Prostate gland (tissue), 2 donors: ENCODE measurements at regions not wholly inside any gene's neighbourhood (a gene's known extent, or its start where the extent isn't known, plus 50 kb on each side); places are given as distances from the start of the nearest gene placed in this dataset.

ENCODE experiments used
- DNase-seq: peaks from one replicate; pipeline ENCODE4 v3.0.0-alpha.2; 2019; ENCODE audit warnings: low spot score
- H3K27ac ChIP-seq, 2 donors: fragments of 200-600 bp; sonication (generic); 2 replicates each; pipeline ENCODE4 v1.5.1; 2017 to 2019
- H3K27me3 ChIP-seq: fragments of 200-600 bp; sonication (generic); replicated peaks from 2 replicates; pipeline ENCODE4 v1.5.1; 2019; ENCODE audit not compliant: insufficient read depth
- H3K36me3 ChIP-seq, 2 donors: fragments of 200-600 bp; sonication (generic); 1 replicate in 1 of 2; 2 replicates in 1 of 2; pipeline versions ENCODE4 v1.5.1 to v1.8.1; 2017 to 2019
- H3K4me1 ChIP-seq: fragments of 200-600 bp; sonication (generic); replicated peaks from 2 replicates; pipeline ENCODE4 v1.5.1; 2019
- H3K4me3 ChIP-seq, 2 donors: fragments of 200-600 bp; sonication (generic); 2 replicates each; pipeline ENCODE4 v1.5.1; 2017 to 2019
- H3K9me3 ChIP-seq: fragments of 200-600 bp; sonication (generic); 2 replicates; pipeline ENCODE4 v1.5.1; 2017
- CTCF ChIP-seq, 4 experiments: fragments of 200-600 bp in 2 of 4; fragments of 450-650 bp in 2 of 4; sonication (generic) in 2 of 4; IDR thresholded peaks; 1 replicate in 3 of 4; 2 replicates in 1 of 4; pipeline ENCODE4 v1.5.1; 2016 to 2019; ENCODE audit warnings: antibody characterized with exemption in 4 of 4, mild to moderate bottlenecking in 2 of 4, moderate library complexity in 2 of 4
- POLR2A ChIP-seq: fragments of 450-650 bp; IDR thresholded peaks from one replicate; pipeline ENCODE4 v1.6.1; 2016; ENCODE audit warnings: antibody characterized with exemption, mild to moderate bottlenecking
- POLR2AphosphoS5 ChIP-seq: sonication (generic); formaldehyde crosslinking; IDR thresholded peaks from one replicate; pipeline ENCODE4 v1.6.1; 2017; ENCODE audit warnings: antibody characterized with exemption
- WGBS: methylation state at CpG from one replicate; pipeline ENCODE4 v1.1.5; 2018; 5-methylcytosine and 5-hydroxymethylcytosine counted together
- intact Hi-C: fragments of 100-400 bp; cut with DNase I; formaldehyde crosslinking; loops from one replicate; pipeline ENCODE4 v1.14.2; 2022

GRCh38 chr6:221531-222349, 70.5 kb upstream of the DUSP22 start:
- H3K4me1 ChIP-seq = no peaks in the 10 kb centered on the region
- TF ChIP-seq CTCF (IDR thresholded peaks at IDR 0.05) (no peak), POLR2A (no peak), POLR2AphosphoS5 (no peak)
- no peak overlapping the region for H3K4me3 ChIP-seq
- H3K27ac ChIP-seq = no peak overlapping the region
- H3K27me3 ChIP-seq = no peaks in the 10 kb centered on the region
- intact Hi-C loops = no loop called here
- H3K9me3 ChIP-seq = no peaks in the 10 kb centered on the region
- 52% methylated on average over 14 of the region's 14 CpGs for WGBS
- H3K36me3 ChIP-seq = no peaks in the 10 kb centered on the region
- no peak for DNase-seq

GRCh38 chr6:222468-222867, 69.8 kb upstream of the DUSP22 start:
- no peaks in the 10 kb centered on the region for H3K36me3 ChIP-seq
- no peaks in the 10 kb centered on the region for H3K9me3 ChIP-seq
- no peaks in the 10 kb centered on the region for H3K4me1 ChIP-seq
- no peaks in the 10 kb centered on the region for H3K27me3 ChIP-seq
- intact Hi-C loops = no loop called here
- TF ChIP-seq POLR2AphosphoS5 (no peak), CTCF (IDR thresholded peaks at IDR 0.05) (no peak), POLR2A (no peak)
- DNase-seq = no peak
- 86% methylated on average over 5 of the region's 5 CpGs for WGBS
- no peak overlapping the region for H3K4me3 ChIP-seq
- no peak overlapping the region for H3K27ac ChIP-seq

GRCh38 chr6:223136-223535, 69.2 kb upstream of the DUSP22 start:
- DNase-seq = no peak
- H3K9me3 ChIP-seq = no peaks in the 10 kb centered on the region
- H3K4me1 ChIP-seq = no peaks in the 10 kb centered on the region
- intact Hi-C loops = no loop called here
- TF ChIP-seq CTCF (IDR thresholded peaks at IDR 0.05) (no peak), POLR2AphosphoS5 (no peak), POLR2A (no peak)
- H3K36me3 ChIP-seq = no peaks in the 10 kb centered on the region
- H3K27ac ChIP-seq = no peak overlapping the region
- 63% methylated on average over 9 of the region's 9 CpGs for WGBS
- H3K27me3 ChIP-seq = no peaks in the 10 kb centered on the region
- no peak overlapping the region for H3K4me3 ChIP-seq

GRCh38 chr6:223763-224162, 68.5 kb upstream of the DUSP22 start:
- intact Hi-C loops = no loop called here
- Histone ChIP-seq H3K9me3 (no peaks in the 10 kb centered on the region), H3K36me3 (no peaks in the 10 kb centered on the region), H3K4me3 (no peak overlapping the region), H3K4me1 (no peaks in the 10 kb centered on the region), H3K27ac (no peak overlapping the region), H3K27me3 (no peaks in the 10 kb centered on the region)
- TF ChIP-seq POLR2A (no peak), POLR2AphosphoS5 (no peak), CTCF (IDR thresholded peaks at IDR 0.05) (no peak)
- DNase-seq = no peak
- 86% methylated on average over 12 of the region's 12 CpGs for WGBS

GRCh38 chr6:224350-224749, 67.9 kb upstream of the DUSP22 start:
- no peaks in the 10 kb centered on the region for H3K9me3 ChIP-seq
- H3K27ac ChIP-seq = no peak overlapping the region
- TF ChIP-seq CTCF (IDR thresholded peaks at IDR 0.05) (no peak), POLR2A (no peak), POLR2AphosphoS5 (no peak)
- no peak overlapping the region for H3K4me3 ChIP-seq
- H3K4me1 ChIP-seq = no peaks in the 10 kb centered on the region
- DNase-seq = no peak
- H3K27me3 ChIP-seq = no peaks in the 10 kb centered on the region
- WGBS = 97% methylated on average over 13 of the region's 13 CpGs
- H3K36me3 ChIP-seq = no peaks in the 10 kb centered on the region
- intact Hi-C loops = no loop called here
